ENCODE measurements at regions not wholly inside any gene's neighbourhood (a gene's known extent, or its start where the extent isn't known, plus 50 kb on each side); places are given as distances from the start of the nearest gene placed in this dataset.
"Not testable (repeated sequence)": the region's sequence is repeated elsewhere in the genome, so short reads cannot be mapped to it uniquely, and the experiment has no call there.

GRCh38 chr4:126541820-126542219, 1090.9 kb upstream of the INTU start:
- Histone ChIP-seq H3K4me2 (ENCODE audit: low read length) (no peak overlapping the region), H3K27me3 (ENCODE audit: low read depth, low read length) (no peaks in the 10 kb centered on the region), H3K27ac (ENCODE audit: low read length) (no peak overlapping the region), H2AFZ (ENCODE audit: low read depth, low read length) (no peak overlapping the region), H3K9ac (ENCODE audit: low read length) (no peak overlapping the region), H3K4me1 (ENCODE audit: low read length) (no peaks in the 10 kb centered on the region), H3K36me3 (replicated peaks; ENCODE audit: low read depth, low read length) (no peaks in the 10 kb centered on the region), H4K20me1 (ENCODE audit: insufficient read depth, low read length) (no peaks in the 10 kb centered on the region), H3K9me3 (ENCODE audit: insufficient read depth, low read length) (no peaks in the 10 kb centered on the region), H3K4me3 (ENCODE audit: low read length) (no peak overlapping the region), H3K79me2 (ENCODE audit: low read length) (no peaks in the 10 kb centered on the region)
- no peak for TF ChIP-seq EZH2phosphoT487 (IDR thresholded peaks at IDR 0.05; ENCODE audit: low read depth)
- TF ChIP-seq, protein P1, sequence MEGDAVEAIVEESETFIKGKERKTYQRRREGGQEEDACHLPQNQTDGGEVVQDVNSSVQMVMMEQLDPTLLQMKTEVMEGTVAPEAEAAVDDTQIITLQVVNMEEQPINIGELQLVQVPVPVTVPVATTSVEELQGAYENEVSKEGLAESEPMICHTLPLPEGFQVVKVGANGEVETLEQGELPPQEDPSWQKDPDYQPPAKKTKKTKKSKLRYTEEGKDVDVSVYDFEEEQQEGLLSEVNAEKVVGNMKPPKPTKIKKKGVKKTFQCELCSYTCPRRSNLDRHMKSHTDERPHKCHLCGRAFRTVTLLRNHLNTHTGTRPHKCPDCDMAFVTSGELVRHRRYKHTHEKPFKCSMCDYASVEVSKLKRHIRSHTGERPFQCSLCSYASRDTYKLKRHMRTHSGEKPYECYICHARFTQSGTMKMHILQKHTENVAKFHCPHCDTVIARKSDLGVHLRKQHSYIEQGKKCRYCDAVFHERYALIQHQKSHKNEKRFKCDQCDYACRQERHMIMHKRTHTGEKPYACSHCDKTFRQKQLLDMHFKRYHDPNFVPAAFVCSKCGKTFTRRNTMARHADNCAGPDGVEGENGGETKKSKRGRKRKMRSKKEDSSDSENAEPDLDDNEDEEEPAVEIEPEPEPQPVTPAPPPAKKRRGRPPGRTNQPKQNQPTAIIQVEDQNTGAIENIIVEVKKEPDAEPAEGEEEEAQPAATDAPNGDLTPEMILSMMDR (IDR thresholded peaks at IDR 0.05; ENCODE audit: low read depth, low read length), result no peak

GRCh38 chr4:126544276-126544675, 1088.5 kb upstream of the INTU start:
- Histone ChIP-seq H3K4me2 (ENCODE audit: low read length) (no peak overlapping the region), H3K79me2 (ENCODE audit: low read length) (no peaks in the 10 kb centered on the region), H3K4me3 (ENCODE audit: low read length) (no peak overlapping the region), H3K9me3 (ENCODE audit: insufficient read depth, low read length) (no peaks in the 10 kb centered on the region), H3K27me3 (ENCODE audit: low read depth, low read length) (no peaks in the 10 kb centered on the region), H3K9ac (ENCODE audit: low read length) (no peak overlapping the region), H3K4me1 (ENCODE audit: low read length) (no peaks in the 10 kb centered on the region), H4K20me1 (ENCODE audit: insufficient read depth, low read length) (no peaks in the 10 kb centered on the region), H2AFZ (ENCODE audit: low read depth, low read length) (peak overlapping the region; percentile 18; the same call in 1 of the 2 replicates), H3K27ac (ENCODE audit: low read length) (no peak overlapping the region), H3K36me3 (replicated peaks; ENCODE audit: low read depth, low read length) (no peaks in the 10 kb centered on the region)
- no peak for TF ChIP-seq EZH2phosphoT487 (IDR thresholded peaks at IDR 0.05; ENCODE audit: low read depth)
- TF ChIP-seq, protein P1 (IDR thresholded peaks at IDR 0.05; ENCODE audit: low read depth, low read length), result no peak

- H3K4me2 ChIP-seq (ENCODE audit: low read length); H3K4me3 ChIP-seq (ENCODE audit: low read length); H3K27ac ChIP-seq (ENCODE audit: low read length): not testable (repeated sequence)
Observed at GRCh38 chr4:126546197-126546596, 1086.6 kb upstream of the INTU start.

GRCh38 chr4:126547352-126547751, 1085.4 kb upstream of the INTU start:
- H3K4me1 ChIP-seq (ENCODE audit: low read length), result no peaks in the 10 kb centered on the region
- no peak overlapping the region for H3K9ac ChIP-seq (ENCODE audit: low read length)
- no peak overlapping the region for H3K4me3 ChIP-seq (ENCODE audit: low read length)
- no peak overlapping the region for H2AFZ ChIP-seq (ENCODE audit: low read depth, low read length)
- H3K79me2 ChIP-seq (ENCODE audit: low read length), result no peaks in the 10 kb centered on the region
- no peaks in the 10 kb centered on the region for H4K20me1 ChIP-seq (ENCODE audit: insufficient read depth, low read length)
- no peaks in the 10 kb centered on the region for H3K9me3 ChIP-seq (ENCODE audit: insufficient read depth, low read length)
- H3K4me2 ChIP-seq (ENCODE audit: low read length), result no peak overlapping the region
- no peak overlapping the region for H3K27ac ChIP-seq (ENCODE audit: low read length)
- TF ChIP-seq, protein P1 (IDR thresholded peaks at IDR 0.05; ENCODE audit: low read depth, low read length), result no peak
- TF ChIP-seq EZH2phosphoT487 (IDR thresholded peaks at IDR 0.05; ENCODE audit: low read depth), result no peak
- no peaks in the 10 kb centered on the region for H3K27me3 ChIP-seq (ENCODE audit: low read depth, low read length)
- H3K36me3 ChIP-seq (replicated peaks; ENCODE audit: low read depth, low read length), result no peaks in the 10 kb centered on the region

More at GRCh38 chr4:126546197-126546596, 1086.6 kb upstream of the INTU start:
- H3K4me1 ChIP-seq (ENCODE audit: low read length); H3K79me2 ChIP-seq (ENCODE audit: low read length); H3K36me3 ChIP-seq (replicated peaks; ENCODE audit: low read depth, low read length); H3K9me3 ChIP-seq (ENCODE audit: insufficient read depth, low read length); H3K27me3 ChIP-seq (ENCODE audit: low read depth, low read length); H2AFZ ChIP-seq (ENCODE audit: low read depth, low read length); H3K9ac ChIP-seq (ENCODE audit: low read length); H4K20me1 ChIP-seq (ENCODE audit: insufficient read depth, low read length): not testable (repeated sequence)

DNA sequence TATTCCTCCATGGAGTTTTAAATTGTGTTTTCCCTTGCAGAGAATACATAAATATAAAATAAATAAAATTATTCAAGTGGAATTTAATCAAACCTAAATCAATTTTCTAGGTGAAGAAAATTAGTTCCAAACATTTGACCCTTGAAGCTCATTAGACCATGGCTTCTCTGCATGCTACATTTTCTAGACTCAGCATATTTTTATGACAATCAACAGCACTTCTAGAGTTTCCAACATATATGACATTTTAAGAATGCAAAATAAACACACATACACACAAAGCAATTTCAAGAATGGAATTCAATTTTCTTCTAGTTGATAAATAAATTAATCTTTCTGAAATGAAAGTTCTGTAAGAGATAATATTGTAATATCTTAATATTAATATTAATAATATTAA, 1083.9 kb upstream of the INTU start:
- no peak overlapping the region for H3K9ac ChIP-seq (ENCODE audit: low read length)
- H4K20me1 ChIP-seq (ENCODE audit: insufficient read depth, low read length), result no peaks in the 10 kb centered on the region
- H3K36me3 ChIP-seq (replicated peaks; ENCODE audit: low read depth, low read length), result no peaks in the 10 kb centered on the region
- TF ChIP-seq, protein P1 (IDR thresholded peaks at IDR 0.05; ENCODE audit: low read depth, low read length), result no peak
- TF ChIP-seq EZH2phosphoT487 (IDR thresholded peaks at IDR 0.05; ENCODE audit: low read depth), result no peak
- no peaks in the 10 kb centered on the region for H3K27me3 ChIP-seq (ENCODE audit: low read depth, low read length)
- no peaks in the 10 kb centered on the region for H3K4me1 ChIP-seq (ENCODE audit: low read length)
- H2AFZ ChIP-seq (ENCODE audit: low read depth, low read length), result no peak overlapping the region
- no peaks in the 10 kb centered on the region for H3K9me3 ChIP-seq (ENCODE audit: insufficient read depth, low read length)
- H3K4me3 ChIP-seq (ENCODE audit: low read length), result no peak overlapping the region
- no peaks in the 10 kb centered on the region for H3K79me2 ChIP-seq (ENCODE audit: low read length)
- no peak overlapping the region for H3K4me2 ChIP-seq (ENCODE audit: low read length)
- H3K27ac ChIP-seq (ENCODE audit: low read length), result no peak overlapping the region
